GM23338 (cell line): ENCODE measurements at regions not wholly inside any gene's neighbourhood (a gene's known extent, or its start where the extent isn't known, plus 50 kb on each side); places are given as distances from the start of the nearest gene placed in this dataset.

Experiments used
- ATAC-seq: fragments of 200-7000 bp; cut with Tn5 transposase; 3 replicates; pipeline ENCODE4 v1.9.1; 2020
- DNase-seq: peaks from one replicate; pipeline ENCODE4 v3.0.0-alpha.2; 2015; ENCODE audit warnings: low spot score
- H2AFZ ChIP-seq: fragments of 200-600 bp; sonication (generic); 2 replicates; pipeline ENCODE4 v1.8.0; 2016; ENCODE audit warnings: antibody characterized with exemption, mild to moderate bottlenecking, moderate library complexity
- H3F3A ChIP-seq: fragments of 200-600 bp; sonication (generic); replicated peaks from 2 replicates; pipeline ENCODE4 v1.8.0; 2017; ENCODE audit warnings: antibody characterized with exemption, mixed run types, low read depth
- H3K27ac ChIP-seq: fragments of 200-600 bp; sonication (generic); 2 replicates; pipeline ENCODE4 v1.6.1; 2016; ENCODE audit warnings: low read depth
- H3K27me3 ChIP-seq: fragments of 200-600 bp; sonication (generic); 2 replicates; pipeline ENCODE4 v1.8.0; 2016; ENCODE audit warnings: mild to moderate bottlenecking, mixed run types, moderate library complexity; ENCODE audit not compliant: insufficient read depth
- H3K36me3 ChIP-seq: fragments of 200-600 bp; sonication (generic); 2 replicates; pipeline ENCODE4 v1.8.0; 2016; ENCODE audit warnings: mild to moderate bottlenecking; ENCODE audit not compliant: insufficient read depth
- H3K4me1 ChIP-seq: fragments of 200-600 bp; sonication (generic); 2 replicates; pipeline ENCODE4 v1.8.0; 2016; ENCODE audit warnings: mild to moderate bottlenecking, moderate library complexity; ENCODE audit not compliant: insufficient read depth
- H3K4me2 ChIP-seq: fragments of 200-600 bp; sonication (generic); 2 replicates; pipeline ENCODE4 v1.7.1; 2017; ENCODE audit warnings: mixed run types
- H3K4me3 ChIP-seq: fragments of 200-600 bp; sonication (generic); 2 replicates; pipeline ENCODE4 v1.6.1; 2016; ENCODE audit warnings: mixed run types
- H3K79me2 ChIP-seq: fragments of 200-600 bp; sonication (generic); replicated peaks from 2 replicates; pipeline ENCODE4 v1.8.0; 2017; ENCODE audit warnings: mild to moderate bottlenecking; ENCODE audit not compliant: insufficient read depth
- H3K9me2 ChIP-seq: fragments of 200-600 bp; sonication (generic); 2 replicates; pipeline ENCODE4 v1.8.0; 2017; ENCODE audit not compliant: insufficient read depth
- H4K20me1 ChIP-seq: fragments of 200-600 bp; sonication (generic); replicated peaks from 2 replicates; pipeline ENCODE4 v1.8.0; 2017; ENCODE audit warnings: mild to moderate bottlenecking; ENCODE audit not compliant: insufficient read depth
- H3K27ac Mint-ChIP-seq: 2 replicates; pipeline ENCODE4 v1.8.0; 2020; ENCODE audit warnings: inconsistent platforms, mild to moderate bottlenecking, moderate library complexity, mixed read lengths
- H3K27me3 Mint-ChIP-seq: 3 replicates; pipeline ENCODE4 v1.8.0; 2022; ENCODE audit warnings: low read depth, mild to moderate bottlenecking, moderate library complexity, mixed read lengths, inconsistent platforms; ENCODE audit not compliant: insufficient read depth, poor library complexity
- H3K36me3 Mint-ChIP-seq: 3 replicates; pipeline ENCODE4 v1.8.0; 2021; ENCODE audit warnings: low read depth, mild to moderate bottlenecking, inconsistent platforms, moderate library complexity, mixed read lengths
- H3K4me1 Mint-ChIP-seq: 3 replicates; pipeline ENCODE4 v1.8.0; 2020; ENCODE audit warnings: mild to moderate bottlenecking, inconsistent platforms, mixed read lengths
- H3K4me3 Mint-ChIP-seq: 3 replicates; pipeline ENCODE4 v1.8.0; 2021; ENCODE audit warnings: moderate library complexity, mild to moderate bottlenecking, inconsistent platforms, mixed read lengths
- H3K9me3 Mint-ChIP-seq: 3 replicates; pipeline ENCODE4 v1.8.0; 2020; ENCODE audit warnings: moderate library complexity, mild to moderate bottlenecking, inconsistent platforms, mixed read lengths
- EZH2 ChIP-seq: fragments of 200-600 bp; sonication (generic); IDR thresholded peaks from one replicate; pipeline ENCODE4 v1.8.0; 2017; ENCODE audit warnings: antibody characterized with exemption, mild to moderate bottlenecking, low read depth; ENCODE audit not compliant: unreplicated experiment
- EZH2phosphoT487 ChIP-seq: fragments of 200-600 bp; sonication (generic); IDR thresholded peaks from one replicate; pipeline ENCODE4 v1.8.1; 2018; ENCODE audit warnings: antibody characterized with exemption; ENCODE audit not compliant: unreplicated experiment
- JUNB ChIP-seq: IDR thresholded peaks from one replicate; pipeline ENCODE4 v1.6.1; 2016; ENCODE audit warnings: antibody characterized with exemption; ENCODE audit not compliant: unreplicated experiment
- POLR2AphosphoS5 ChIP-seq: IDR thresholded peaks from 2 replicates; pipeline ENCODE4 v1.6.1; 2016; ENCODE audit warnings: antibody characterized with exemption, low read depth
- STAT1 ChIP-seq: IDR thresholded peaks from one replicate; pipeline ENCODE4 v1.6.1; 2016; ENCODE audit warnings: antibody characterized with exemption; ENCODE audit not compliant: unreplicated experiment
- ZNF114 ChIP-seq: fragments of 250-450 bp; sonication (Bioruptor Pico); IDR thresholded peaks from 2 replicates; pipeline ENCODE4 v1.5.0; 2020; ENCODE audit warnings: mild to moderate bottlenecking, moderate library complexity
- TF ChIP-seq, protein P1 (sequence below): fragments of 250-450 bp; sonication (Bioruptor Pico); IDR thresholded peaks from 2 replicates; pipeline ENCODE4 v1.5.0; 2020; ENCODE audit warnings: mild to moderate bottlenecking, moderate library complexity

DNA sequence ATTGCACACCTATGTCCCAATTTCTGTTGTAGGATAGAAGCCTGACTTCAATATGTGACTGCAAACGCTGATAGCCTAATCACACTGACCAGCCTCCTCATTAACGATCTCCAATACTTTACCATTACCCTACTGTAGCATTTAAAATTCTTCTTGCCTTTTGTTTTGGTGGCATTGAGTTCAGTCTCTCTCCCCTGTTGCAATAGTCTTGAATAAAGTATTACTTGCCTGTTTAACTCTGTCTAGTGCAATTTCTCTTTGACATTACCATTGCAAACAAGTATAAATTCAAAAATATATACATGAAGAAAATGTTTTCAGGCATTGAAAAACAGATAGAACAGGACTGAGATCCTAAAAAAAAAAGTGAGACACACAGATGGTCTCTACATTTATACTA lies 649.1 kb upstream of the B3GAT1 start:
- Mint-ChIP-seq H3K9me3 (peaks cover 27% of the 10 kb centered on the region; the same call in 2 of the 3 replicates), H3K36me3 (no peaks in the 10 kb centered on the region)
- no peaks in the 10 kb centered on the region for H3K27me3 ChIP-seq

More for the DNA sequence above, 649.1 kb upstream of the B3GAT1 start:
- Histone ChIP-seq H3K36me3 (no peaks in the 10 kb centered on the region), H3K4me2 (no peak overlapping the region), H2AFZ (no peak overlapping the region), H4K20me1 (no peaks in the 10 kb centered on the region), H3K9me2 (no peaks in the 10 kb centered on the region; the same call in 1 of the 2 replicates), H3K27ac (no peak overlapping the region), H3F3A (no peaks in the 10 kb centered on the region), H3K4me3 (no peak overlapping the region), H3K79me2 (no peaks in the 10 kb centered on the region), H3K4me1 (no peaks in the 10 kb centered on the region)
- no peak overlapping the region for H3K4me3 Mint-ChIP-seq
- no peak overlapping the region for H3K27ac Mint-ChIP-seq
- ATAC-seq, result no peak
- peaks cover 4% of the 10 kb centered on the region for H3K27me3 Mint-ChIP-seq
- H3K4me1 Mint-ChIP-seq, result no peaks in the 10 kb centered on the region
- no peak for DNase-seq
- TF ChIP-seq JUNB, result no peak
- TF ChIP-seq, protein P1, sequence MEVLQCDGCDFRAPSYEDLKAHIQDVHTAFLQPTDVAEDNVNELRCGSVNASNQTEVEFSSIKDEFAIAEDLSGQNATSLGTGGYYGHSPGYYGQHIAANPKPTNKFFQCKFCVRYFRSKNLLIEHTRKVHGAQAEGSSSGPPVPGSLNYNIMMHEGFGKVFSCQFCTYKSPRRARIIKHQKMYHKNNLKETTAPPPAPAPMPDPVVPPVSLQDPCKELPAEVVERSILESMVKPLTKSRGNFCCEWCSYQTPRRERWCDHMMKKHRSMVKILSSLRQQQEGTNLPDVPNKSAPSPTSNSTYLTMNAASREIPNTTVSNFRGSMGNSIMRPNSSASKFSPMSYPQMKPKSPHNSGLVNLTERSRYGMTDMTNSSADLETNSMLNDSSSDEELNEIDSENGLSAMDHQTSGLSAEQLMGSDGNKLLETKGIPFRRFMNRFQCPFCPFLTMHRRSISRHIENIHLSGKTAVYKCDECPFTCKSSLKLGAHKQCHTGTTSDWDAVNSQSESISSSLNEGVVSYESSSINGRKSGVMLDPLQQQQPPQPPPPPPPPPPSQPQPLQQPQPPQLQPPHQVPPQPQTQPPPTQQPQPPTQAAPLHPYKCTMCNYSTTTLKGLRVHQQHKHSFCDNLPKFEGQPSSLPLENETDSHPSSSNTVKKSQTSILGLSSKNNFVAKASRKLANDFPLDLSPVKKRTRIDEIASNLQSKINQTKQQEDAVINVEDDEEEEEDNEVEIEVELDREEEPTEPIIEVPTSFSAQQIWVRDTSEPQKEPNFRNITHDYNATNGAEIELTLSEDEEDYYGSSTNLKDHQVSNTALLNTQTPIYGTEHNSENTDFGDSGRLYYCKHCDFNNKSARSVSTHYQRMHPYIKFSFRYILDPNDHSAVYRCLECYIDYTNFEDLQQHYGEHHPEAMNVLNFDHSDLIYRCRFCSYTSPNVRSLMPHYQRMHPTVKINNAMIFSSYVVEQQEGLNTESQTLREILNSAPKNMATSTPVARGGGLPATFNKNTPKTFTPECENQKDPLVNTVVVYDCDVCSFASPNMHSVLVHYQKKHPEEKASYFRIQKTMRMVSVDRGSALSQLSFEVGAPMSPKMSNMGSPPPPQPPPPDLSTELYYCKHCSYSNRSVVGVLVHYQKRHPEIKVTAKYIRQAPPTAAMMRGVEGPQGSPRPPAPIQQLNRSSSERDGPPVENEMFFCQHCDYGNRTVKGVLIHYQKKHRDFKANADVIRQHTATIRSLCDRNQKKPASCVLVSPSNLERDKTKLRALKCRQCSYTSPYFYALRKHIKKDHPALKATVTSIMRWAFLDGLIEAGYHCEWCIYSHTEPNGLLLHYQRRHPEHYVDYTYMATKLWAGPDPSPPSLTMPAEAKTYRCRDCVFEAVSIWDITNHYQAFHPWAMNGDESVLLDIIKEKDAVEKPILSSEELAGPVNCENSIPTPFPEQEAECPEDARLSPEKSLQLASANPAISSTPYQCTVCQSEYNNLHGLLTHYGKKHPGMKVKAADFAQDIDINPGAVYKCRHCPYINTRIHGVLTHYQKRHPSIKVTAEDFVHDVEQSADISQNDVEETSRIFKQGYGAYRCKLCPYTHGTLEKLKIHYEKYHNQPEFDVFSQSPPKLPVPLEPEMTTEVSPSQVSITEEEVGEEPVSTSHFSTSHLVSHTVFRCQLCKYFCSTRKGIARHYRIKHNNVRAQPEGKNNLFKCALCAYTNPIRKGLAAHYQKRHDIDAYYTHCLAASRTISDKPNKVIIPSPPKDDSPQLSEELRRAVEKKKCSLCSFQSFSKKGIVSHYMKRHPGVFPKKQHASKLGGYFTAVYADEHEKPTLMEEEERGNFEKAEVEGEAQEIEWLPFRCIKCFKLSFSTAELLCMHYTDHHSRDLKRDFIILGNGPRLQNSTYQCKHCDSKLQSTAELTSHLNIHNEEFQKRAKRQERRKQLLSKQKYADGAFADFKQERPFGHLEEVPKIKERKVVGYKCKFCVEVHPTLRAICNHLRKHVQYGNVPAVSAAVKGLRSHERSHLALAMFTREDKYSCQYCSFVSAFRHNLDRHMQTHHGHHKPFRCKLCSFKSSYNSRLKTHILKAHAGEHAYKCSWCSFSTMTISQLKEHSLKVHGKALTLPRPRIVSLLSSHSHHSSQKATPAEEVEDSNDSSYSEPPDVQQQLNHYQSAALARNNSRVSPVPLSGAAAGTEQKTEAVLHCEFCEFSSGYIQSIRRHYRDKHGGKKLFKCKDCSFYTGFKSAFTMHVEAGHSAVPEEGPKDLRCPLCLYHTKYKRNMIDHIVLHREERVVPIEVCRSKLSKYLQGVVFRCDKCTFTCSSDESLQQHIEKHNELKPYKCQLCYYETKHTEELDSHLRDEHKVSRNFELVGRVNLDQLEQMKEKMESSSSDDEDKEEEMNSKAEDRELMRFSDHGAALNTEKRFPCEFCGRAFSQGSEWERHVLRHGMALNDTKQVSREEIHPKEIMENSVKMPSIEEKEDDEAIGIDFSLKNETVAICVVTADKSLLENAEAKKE (CRISPR knock-in tag), result no peak
- TF ChIP-seq EZH2phosphoT487, result no peak
- no peak for TF ChIP-seq ZNF114
- no peak for TF ChIP-seq STAT1
- TF ChIP-seq POLR2AphosphoS5, result no peak
- TF ChIP-seq EZH2, result no peak
